Neuronal stem cell (in vitro differentiated cells): ENCODE measurements at regions not wholly inside any gene's neighbourhood (a gene's known extent, or its start where the extent isn't known, plus 50 kb on each side); places are given as distances from the start of the nearest gene placed in this dataset.

Experiments used
- DNase-seq: peaks from one replicate; pipeline ENCODE4 v3.0.0-alpha.2; 2013; ENCODE audit warnings: low spot score
- H2AFZ ChIP-seq: one replicate; pipeline ENCODE4 v1.6.1; 2013; ENCODE audit warnings: mild to moderate bottlenecking, low read length, inconsistent platforms
- H2AK5ac ChIP-seq: 2 replicates; pipeline ENCODE4 v1.6.1; 2013; ENCODE audit warnings: low read depth, mild to moderate bottlenecking, inconsistent platforms, low read length, moderate library complexity, mixed read lengths
- H2BK120ac ChIP-seq: 2 replicates; pipeline ENCODE4 v1.6.1; 2013; ENCODE audit warnings: low read depth, mild to moderate bottlenecking, inconsistent platforms, low read length, moderate library complexity, mixed read lengths
- H2BK12ac ChIP-seq: one replicate; pipeline ENCODE4 v1.6.1; 2013; ENCODE audit warnings: low read length, inconsistent platforms
- H2BK15ac ChIP-seq: 2 replicates; pipeline ENCODE4 v1.6.1; 2013; ENCODE audit warnings: mild to moderate bottlenecking, low read length, inconsistent platforms, mixed read lengths
- H2BK5ac ChIP-seq: one replicate; pipeline ENCODE4 v1.6.1; 2013; ENCODE audit warnings: inconsistent platforms, mild to moderate bottlenecking, low read length, moderate library complexity
- H3K14ac ChIP-seq: one replicate; pipeline ENCODE4 v1.6.1; 2013; ENCODE audit warnings: low read length, inconsistent platforms
- H3K18ac ChIP-seq: 2 replicates; pipeline ENCODE4 v1.6.1; 2013; ENCODE audit warnings: low read length, inconsistent platforms
- H3K23ac ChIP-seq: 2 replicates; pipeline ENCODE4 v1.6.1; 2013; ENCODE audit warnings: low read depth, mild to moderate bottlenecking, mixed read lengths, low read length, inconsistent platforms; ENCODE audit not compliant: poor library complexity
- H3K27ac ChIP-seq: replicated peaks from 3 replicates; pipeline ENCODE4 v1.5.1; 2013; ENCODE audit warnings: low read length, inconsistent platforms
- H3K27me3 ChIP-seq, 3 experiments: 2 replicates each; pipeline ENCODE4 v1.6.1; 2013; ENCODE audit warnings: low read length in 3 of 3, mild to moderate bottlenecking in 2 of 3, inconsistent platforms in 1 of 3, low read depth in 1 of 3, mixed read lengths in 1 of 3, moderate library complexity in 1 of 3; ENCODE audit not compliant: control insufficient read depth in 3 of 3, insufficient read depth in 3 of 3
- H3K36me3 ChIP-seq, 2 donors: replicated peaks in 1 of 2; 2 replicates each; pipeline ENCODE4 v1.6.1; 2013; ENCODE audit warnings: low read length in 2 of 2; ENCODE audit not compliant: control insufficient read depth in 2 of 2, insufficient read depth in 2 of 2
- H3K4ac ChIP-seq: 2 replicates; pipeline ENCODE4 v1.6.1; 2013; ENCODE audit warnings: inconsistent platforms, mild to moderate bottlenecking, low read length, moderate library complexity
- H3K4me1 ChIP-seq, 2 donors: 1 replicate in 1 of 2; 2 replicates in 1 of 2; pipeline ENCODE4 v1.6.1; 2013; ENCODE audit warnings: low read length in 2 of 2, low read depth in 1 of 2; ENCODE audit not compliant: control insufficient read depth in 2 of 2, insufficient read depth in 1 of 2
- H3K4me2 ChIP-seq: one replicate; pipeline ENCODE4 v1.6.1; 2013; ENCODE audit warnings: mild to moderate bottlenecking, low read length, inconsistent platforms; ENCODE audit not compliant: insufficient read depth, poor library complexity, severe bottlenecking
- H3K4me3 ChIP-seq, 2 donors: 2 replicates each; pipeline ENCODE4 v1.5.1; 2013; ENCODE audit warnings: low read length in 2 of 2, mild to moderate bottlenecking in 2 of 2, inconsistent platforms in 1 of 2, moderate library complexity in 1 of 2
- H3K79me1 ChIP-seq: one replicate; pipeline ENCODE4 v1.6.1; 2013; ENCODE audit warnings: low read depth, mild to moderate bottlenecking, inconsistent platforms, low read length, moderate library complexity
- H3K9ac ChIP-seq: one replicate; pipeline ENCODE4 v1.6.1; 2013; ENCODE audit warnings: mild to moderate bottlenecking, low read depth, low read length, inconsistent platforms; ENCODE audit not compliant: poor library complexity
- H3K9me3 ChIP-seq, 2 donors: replicated peaks in 1 of 2; 2 replicates each; pipeline versions ENCODE3 to v1.6.1; 2013; ENCODE audit warnings: low read length in 2 of 2, mild to moderate bottlenecking in 2 of 2, inconsistent platforms in 1 of 2, low read depth in 1 of 2, mixed read lengths in 1 of 2, moderate library complexity in 1 of 2; ENCODE audit not compliant: control insufficient read depth in 2 of 2, insufficient read depth in 1 of 2
- H4K8ac ChIP-seq: one replicate; pipeline ENCODE4 v1.6.1; 2013; ENCODE audit warnings: low read depth, mild to moderate bottlenecking, inconsistent platforms, low read length, moderate library complexity
- H4K91ac ChIP-seq: one replicate; pipeline ENCODE4 v1.6.1; 2013; ENCODE audit warnings: low read length, low read depth, mild to moderate bottlenecking, inconsistent platforms; ENCODE audit not compliant: poor library complexity
- WGBS, 2 donors: extraction: QIAGEN DNeasy Blood & Tissue Kit; methylation state at CpG; one replicate each; pipeline ENCODE4 v1.1.7; 2013; ENCODE audit warnings: missing lambda C conversion rate in 2 of 2, mixed read lengths in 1 of 2; ENCODE audit not compliant: insufficient read length in 2 of 2, insufficient replicate concordance in 1 of 2; ENCODE audit errors: extremely low coverage in 2 of 2; 5-methylcytosine and 5-hydroxymethylcytosine counted together

GRCh38 chr5:159447116-159447515 lies 116.8 kb upstream of the IL12B start:
- H3K9ac ChIP-seq: no peak overlapping the region
- H2BK15ac ChIP-seq: no peak overlapping the region
- no peak overlapping the region for H4K8ac ChIP-seq
- no peaks in the 10 kb centered on the region for H3K36me3 ChIP-seq
- H2BK120ac ChIP-seq: no peak overlapping the region
- no CpG with 5 or more reads among the region's 1 CpG for whole genome bisulfite sequencing, 2 donors
- no peak overlapping the region for H3K27ac ChIP-seq
- H2BK12ac ChIP-seq: no peak overlapping the region
- no peak for DNase-seq
- no peak overlapping the region for H3K18ac ChIP-seq
- no peak overlapping the region for H2AFZ ChIP-seq
- no peak overlapping the region for H2BK5ac ChIP-seq
- H3K9me3 ChIP-seq: no peaks in the 10 kb centered on the region
- H3K14ac ChIP-seq: no peak overlapping the region
- no peaks in the 10 kb centered on the region for H3K79me1 ChIP-seq
- no peaks in the 10 kb centered on the region for H3K27me3 ChIP-seq
- H3K4me1 ChIP-seq: peaks cover 0 to 4% of the 10 kb centered on the region in 2 donors
- H3K4me2 ChIP-seq: no peak overlapping the region
- H4K91ac ChIP-seq: no peak overlapping the region
- H3K4ac ChIP-seq: no peak overlapping the region
- H2AK5ac ChIP-seq: no peak overlapping the region
- H3K4me3 ChIP-seq: no peak overlapping the region
- H3K23ac ChIP-seq: no peak overlapping the region

- no peak overlapping the region for H2BK12ac ChIP-seq
- H2AFZ ChIP-seq: no peak overlapping the region
- H3K9ac ChIP-seq: no peak overlapping the region
- no peak overlapping the region for H2AK5ac ChIP-seq
- WGBS, 2 donors: no CpG with 5 or more reads among the region's 5 CpGs
- no peak overlapping the region for H3K14ac ChIP-seq
- H3K9me3 ChIP-seq: no peaks in the 10 kb centered on the region
- H3K4ac ChIP-seq: no peak overlapping the region
- peak overlapping the region; percentile 25 for H4K8ac ChIP-seq
- DNase-seq: no peak
- H3K27me3 ChIP-seq: no peaks in the 10 kb centered on the region
- H4K91ac ChIP-seq: no peak overlapping the region
- H3K79me1 ChIP-seq: no peaks in the 10 kb centered on the region
- no peak overlapping the region for H3K4me3 ChIP-seq
- H3K18ac ChIP-seq: no peak overlapping the region
- H3K23ac ChIP-seq: no peak overlapping the region
- no peaks in the 10 kb centered on the region for H3K36me3 ChIP-seq
- H3K4me1 ChIP-seq: no peaks in the 10 kb centered on the region
- H2BK120ac ChIP-seq: no peak overlapping the region
- no peak overlapping the region for H3K27ac ChIP-seq
- H2BK5ac ChIP-seq: no peak overlapping the region
- H3K4me2 ChIP-seq: no peak overlapping the region
- no peak overlapping the region for H2BK15ac ChIP-seq
These were observed 118.6 kb upstream of the IL12B start for GRCh38 chr5:159448841-159449407.

- Histone ChIP-seq H3K9ac (no peak overlapping the region), H2BK12ac (no peak overlapping the region), H2BK5ac (no peak overlapping the region), H3K18ac (no peak overlapping the region), H3K9me3 (no peaks in the 10 kb centered on the region), H3K14ac (no peak overlapping the region), H3K27ac (no peak overlapping the region), H3K4me2 (no peak overlapping the region), H3K23ac (no peak overlapping the region), H3K4me1 (no peaks in the 10 kb centered on the region), H4K91ac (no peak overlapping the region), H3K79me1 (no peaks in the 10 kb centered on the region), H2BK15ac (no peak overlapping the region), H2AFZ (no peak overlapping the region), H3K36me3 (no peaks in the 10 kb centered on the region), H3K4ac (no peak overlapping the region), H3K27me3 (no peaks in the 10 kb centered on the region), H4K8ac (no peak overlapping the region), H2AK5ac (no peak overlapping the region), H2BK120ac (no peak overlapping the region), H3K4me3 (no peak overlapping the region)
- DNase-seq: no peak
- no CpG with 5 or more reads among the region's 7 CpGs for WGBS, 2 donors
These were observed 119.6 kb upstream of the IL12B start for GRCh38 chr5:159449925-159450324.

GRCh38 chr5:159450417-159450816 lies 120.1 kb upstream of the IL12B start:
- Histone ChIP-seq H3K27me3 (no peaks in the 10 kb centered on the region), H4K91ac (no peak overlapping the region), H3K9me3 (no peaks in the 10 kb centered on the region), H3K18ac (no peak overlapping the region), H2BK15ac (no peak overlapping the region), H4K8ac (no peak overlapping the region), H2BK120ac (no peak overlapping the region), H2BK12ac (no peak overlapping the region), H3K23ac (no peak overlapping the region), H3K9ac (no peak overlapping the region), H3K4ac (no peak overlapping the region), H2BK5ac (no peak overlapping the region), H3K4me2 (no peak overlapping the region), H3K4me3 (no peak overlapping the region), H2AK5ac (no peak overlapping the region), H3K4me1 (no peaks in the 10 kb centered on the region), H3K27ac (no peak overlapping the region), H3K14ac (no peak overlapping the region), H3K79me1 (no peaks in the 10 kb centered on the region), H2AFZ (no peak overlapping the region), H3K36me3 (no peaks in the 10 kb centered on the region)
- DNase-seq: no peak
- no CpG with 5 or more reads among the region's 4 CpGs for WGBS, 2 donors
